ENCODE measurements at regions not wholly inside any gene's neighbourhood (a gene's known extent, or its start where the extent isn't known, plus 50 kb on each side); places are given as distances from the start of the nearest gene placed in this dataset.
A peak's percentile ranks its signal among the peaks of the same experiment; 100 is the strongest.
"Not testable (repeated sequence)": the region's sequence is repeated elsewhere in the genome, so short reads cannot be mapped to it uniquely, and the experiment has no call there.

GRCh38 chr1:206384029-206384807 is 86.1 kb upstream of the IKBKE start:
- H3K9me3 ChIP-seq; H3K4me3 ChIP-seq; H3K4me1 ChIP-seq (ENCODE audit: low read depth); H3K36me3 ChIP-seq (ENCODE audit: low read depth); intact Hi-C loops (cut with DNase I, micrococcal nuclease): not testable (repeated sequence)
- peak in 1 of 3 donors; percentile 73 for DNase-seq
- ATAC-seq = peak; percentile 72

- H3K36me3 ChIP-seq (ENCODE audit: low read depth); H3K4me1 ChIP-seq (ENCODE audit: low read depth); H3K9me3 ChIP-seq; ATAC-seq; H3K4me3 ChIP-seq; DNase-seq; intact Hi-C loops (cut with DNase I, micrococcal nuclease): not testable (repeated sequence)
These were observed 85.4 kb upstream of the IKBKE start for GRCh38 chr1:206384891-206385290.

GRCh38 chr1:206387631-206388030 is 82.6 kb upstream of the IKBKE start:
- intact Hi-C loops (cut with DNase I, micrococcal nuclease); H3K36me3 ChIP-seq (ENCODE audit: low read depth); H3K4me3 ChIP-seq; DNase-seq; H3K4me1 ChIP-seq (ENCODE audit: low read depth); ATAC-seq; H3K9me3 ChIP-seq: not testable (repeated sequence)

GRCh38 chr1:206391903-206392302 is 78.4 kb upstream of the IKBKE start:
- H3K36me3 ChIP-seq (ENCODE audit: low read depth); H3K4me1 ChIP-seq (ENCODE audit: low read depth); intact Hi-C loops (cut with DNase I, micrococcal nuclease); H3K4me3 ChIP-seq; H3K9me3 ChIP-seq; ATAC-seq; DNase-seq: not testable (repeated sequence)

- H3K4me1 ChIP-seq (ENCODE audit: low read depth); H3K4me3 ChIP-seq; H3K36me3 ChIP-seq (ENCODE audit: low read depth); DNase-seq; ATAC-seq; H3K9me3 ChIP-seq; intact Hi-C loops (cut with DNase I, micrococcal nuclease): not testable (repeated sequence)
These were observed 72.8 kb upstream of the IKBKE start for GRCh38 chr1:206397501-206397900.

- H3K4me1 ChIP-seq (ENCODE audit: low read depth); ATAC-seq; H3K9me3 ChIP-seq; H3K4me3 ChIP-seq; H3K36me3 ChIP-seq (ENCODE audit: low read depth); intact Hi-C loops (cut with DNase I, micrococcal nuclease); DNase-seq: not testable (repeated sequence)
These were observed 72.0 kb upstream of the IKBKE start for GRCh38 chr1:206398261-206398660.

GRCh38 chr1:206403612-206404307 is 66.5 kb upstream of the IKBKE start:
- DNase-seq; H3K9me3 ChIP-seq; H3K4me3 ChIP-seq; intact Hi-C loops (cut with DNase I, micrococcal nuclease); H3K36me3 ChIP-seq (ENCODE audit: low read depth); H3K4me1 ChIP-seq (ENCODE audit: low read depth): not testable (repeated sequence)
- peak; percentile 65 for ATAC-seq

GRCh38 chr1:206404309-206405027 is 65.8 kb upstream of the IKBKE start:
- H3K4me3 ChIP-seq; DNase-seq; ATAC-seq; H3K9me3 ChIP-seq; H3K36me3 ChIP-seq (ENCODE audit: low read depth); H3K4me1 ChIP-seq (ENCODE audit: low read depth); intact Hi-C loops (cut with DNase I, micrococcal nuclease): not testable (repeated sequence)

- ATAC-seq; intact Hi-C loops (cut with DNase I, micrococcal nuclease); H3K4me3 ChIP-seq; H3K36me3 ChIP-seq (ENCODE audit: low read depth); H3K4me1 ChIP-seq (ENCODE audit: low read depth); H3K9me3 ChIP-seq; DNase-seq: not testable (repeated sequence)
These were observed 65.0 kb upstream of the IKBKE start for GRCh38 chr1:206405282-206405681.

- DNase-seq; H3K4me3 ChIP-seq; intact Hi-C loops (cut with DNase I, micrococcal nuclease); H3K36me3 ChIP-seq (ENCODE audit: low read depth); ATAC-seq; H3K9me3 ChIP-seq; H3K4me1 ChIP-seq (ENCODE audit: low read depth): not testable (repeated sequence)
These were observed 61.6 kb upstream of the IKBKE start for GRCh38 chr1:206408371-206409288.

All from mucosa of descending colon (tissue), 3 donors.